ENCODE measurements at regions not wholly inside any gene's neighbourhood (a gene's known extent, or its start where the extent isn't known, plus 50 kb on each side); places are given as distances from the start of the nearest gene placed in this dataset.

- TF ChIP-seq POLR2AphosphoS5 (IDR thresholded peaks at IDR 0.05; ENCODE audit: low read depth, low read length) (no peak), FOXP2 (optimal IDR thresholded peaks at IDR 0.05; ENCODE audit: borderline replicate concordance, extremely low read depth, extremely low read length, insufficient read depth) (no peak)
- TF ChIP-seq, protein P1, sequence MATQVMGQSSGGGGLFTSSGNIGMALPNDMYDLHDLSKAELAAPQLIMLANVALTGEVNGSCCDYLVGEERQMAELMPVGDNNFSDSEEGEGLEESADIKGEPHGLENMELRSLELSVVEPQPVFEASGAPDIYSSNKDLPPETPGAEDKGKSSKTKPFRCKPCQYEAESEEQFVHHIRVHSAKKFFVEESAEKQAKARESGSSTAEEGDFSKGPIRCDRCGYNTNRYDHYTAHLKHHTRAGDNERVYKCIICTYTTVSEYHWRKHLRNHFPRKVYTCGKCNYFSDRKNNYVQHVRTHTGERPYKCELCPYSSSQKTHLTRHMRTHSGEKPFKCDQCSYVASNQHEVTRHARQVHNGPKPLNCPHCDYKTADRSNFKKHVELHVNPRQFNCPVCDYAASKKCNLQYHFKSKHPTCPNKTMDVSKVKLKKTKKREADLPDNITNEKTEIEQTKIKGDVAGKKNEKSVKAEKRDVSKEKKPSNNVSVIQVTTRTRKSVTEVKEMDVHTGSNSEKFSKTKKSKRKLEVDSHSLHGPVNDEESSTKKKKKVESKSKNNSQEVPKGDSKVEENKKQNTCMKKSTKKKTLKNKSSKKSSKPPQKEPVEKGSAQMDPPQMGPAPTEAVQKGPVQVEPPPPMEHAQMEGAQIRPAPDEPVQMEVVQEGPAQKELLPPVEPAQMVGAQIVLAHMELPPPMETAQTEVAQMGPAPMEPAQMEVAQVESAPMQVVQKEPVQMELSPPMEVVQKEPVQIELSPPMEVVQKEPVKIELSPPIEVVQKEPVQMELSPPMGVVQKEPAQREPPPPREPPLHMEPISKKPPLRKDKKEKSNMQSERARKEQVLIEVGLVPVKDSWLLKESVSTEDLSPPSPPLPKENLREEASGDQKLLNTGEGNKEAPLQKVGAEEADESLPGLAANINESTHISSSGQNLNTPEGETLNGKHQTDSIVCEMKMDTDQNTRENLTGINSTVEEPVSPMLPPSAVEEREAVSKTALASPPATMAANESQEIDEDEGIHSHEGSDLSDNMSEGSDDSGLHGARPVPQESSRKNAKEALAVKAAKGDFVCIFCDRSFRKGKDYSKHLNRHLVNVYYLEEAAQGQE (IDR thresholded peaks at IDR 0.05; ENCODE audit: insufficient read depth in 1 of 2, low read depth in 2 of 2, low read length in 2 of 2), result no peak
Observed at GRCh38 chr6:163863565-163863964, 449.0 kb downstream of the QKI start.

GRCh38 chr6:163862701-163863100 is 448.2 kb downstream of the QKI start:
- TF ChIP-seq, protein P1 (IDR thresholded peaks at IDR 0.05; ENCODE audit: insufficient read depth in 1 of 2, low read depth in 2 of 2, low read length in 2 of 2), result no peak
- TF ChIP-seq SIN3A (IDR thresholded peaks at IDR 0.05; ENCODE audit: borderline replicate concordance, insufficient read depth, low read length), result no peak
- no peak for TF ChIP-seq FOXP2 (optimal IDR thresholded peaks at IDR 0.05; ENCODE audit: borderline replicate concordance, extremely low read depth, extremely low read length, insufficient read depth)
- no peak for TF ChIP-seq POLR2AphosphoS5 (IDR thresholded peaks at IDR 0.05; ENCODE audit: low read depth, low read length)
- TF ChIP-seq TAF1 (IDR thresholded peaks at IDR 0.05; ENCODE audit: borderline replicate concordance, insufficient read depth, low read length), result no peak

- TF ChIP-seq TAF1 (IDR thresholded peaks at IDR 0.05; ENCODE audit: borderline replicate concordance, insufficient read depth, low read length) (no peak), FOXP2 (optimal IDR thresholded peaks at IDR 0.05; ENCODE audit: borderline replicate concordance, extremely low read depth, extremely low read length, insufficient read depth) (no peak), POLR2AphosphoS5 (IDR thresholded peaks at IDR 0.05; ENCODE audit: low read depth, low read length) (no peak), SIN3A (IDR thresholded peaks at IDR 0.05; ENCODE audit: borderline replicate concordance, insufficient read depth, low read length) (no peak)
- TF ChIP-seq, protein P1 (IDR thresholded peaks at IDR 0.05; ENCODE audit: insufficient read depth in 1 of 2, low read depth in 2 of 2, low read length in 2 of 2), result no peak
Observed at GRCh38 chr6:163861627-163862026, 447.1 kb downstream of the QKI start.

DNA sequence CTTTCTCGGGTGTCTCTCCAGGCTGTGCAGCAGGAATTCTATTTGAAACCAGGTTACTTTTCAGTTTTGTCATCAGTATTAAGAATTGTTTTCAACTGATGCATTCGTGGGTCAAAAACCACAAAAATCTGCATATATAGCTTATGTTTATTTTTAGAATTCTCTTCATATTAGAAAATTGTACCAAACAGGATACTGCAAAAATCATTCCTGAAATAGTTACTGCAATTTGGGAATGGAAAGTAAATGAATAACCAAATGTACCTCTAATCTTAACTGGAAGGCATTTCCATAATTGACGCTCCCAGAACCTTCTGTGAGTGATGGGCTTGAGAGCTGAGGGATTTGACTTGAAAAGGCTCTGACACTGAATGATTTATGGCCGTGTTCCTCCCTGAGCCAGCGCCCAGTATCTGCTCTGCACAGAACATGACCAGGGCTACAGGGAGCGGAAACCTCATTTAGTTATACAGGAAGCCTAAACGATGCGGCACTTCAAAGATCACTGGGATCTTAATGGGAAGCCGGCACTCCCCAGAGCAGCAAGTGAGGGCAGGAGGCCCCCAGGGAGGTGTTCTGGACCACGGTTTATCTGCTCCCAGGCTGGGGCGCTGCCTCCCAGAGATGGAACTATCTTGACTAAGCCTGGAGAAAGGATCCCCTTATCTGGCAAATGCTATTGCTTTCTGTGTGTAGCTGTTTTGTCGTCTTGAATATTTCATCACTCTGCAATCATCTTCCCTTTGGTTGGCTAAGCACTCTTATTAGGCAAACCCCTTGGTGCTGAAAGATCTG is 446.0 kb downstream of the QKI start:
- no peak for TF ChIP-seq FOXP2 (optimal IDR thresholded peaks at IDR 0.05; ENCODE audit: borderline replicate concordance, extremely low read depth, extremely low read length, insufficient read depth)
- TF ChIP-seq SIN3A (IDR thresholded peaks at IDR 0.05; ENCODE audit: borderline replicate concordance, insufficient read depth, low read length), result no peak
- TF ChIP-seq POLR2AphosphoS5 (IDR thresholded peaks at IDR 0.05; ENCODE audit: low read depth, low read length), result no peak
- TF ChIP-seq TAF1 (IDR thresholded peaks at IDR 0.05; ENCODE audit: borderline replicate concordance, insufficient read depth, low read length), result no peak
- TF ChIP-seq, protein P1 (IDR thresholded peaks at IDR 0.05; ENCODE audit: insufficient read depth in 1 of 2, low read depth in 2 of 2, low read length in 2 of 2), result no peak
